ENCODE measurements at regions not wholly inside any gene's neighbourhood (a gene's known extent, or its start where the extent isn't known, plus 50 kb on each side); places are given as distances from the start of the nearest gene placed in this dataset.

DNA sequence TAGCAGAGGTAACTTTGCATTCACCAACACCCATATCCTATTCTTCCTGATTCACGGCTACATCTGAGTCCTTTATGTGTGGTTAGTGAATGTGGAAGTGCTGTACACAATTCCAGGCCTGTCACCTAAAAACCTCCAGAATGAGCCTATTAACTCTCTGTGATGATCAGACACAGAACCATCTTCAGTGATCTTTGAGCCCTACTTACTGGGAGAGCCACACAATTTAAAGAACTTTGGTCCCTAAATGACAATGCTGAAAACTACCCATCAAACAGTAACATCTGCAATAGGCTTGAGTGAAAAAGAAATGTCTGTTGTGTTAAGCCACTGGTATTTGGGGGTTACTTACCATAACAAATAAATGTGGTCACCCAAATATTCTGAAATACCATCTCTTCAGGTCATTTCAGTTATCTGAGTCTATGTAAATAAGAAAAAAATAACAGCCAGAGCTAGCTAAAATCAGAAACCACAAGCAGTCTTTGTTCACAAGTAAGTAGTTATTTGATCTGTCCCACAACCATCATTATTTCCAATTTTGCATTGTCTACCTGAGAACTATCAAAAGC, 145.7 kb downstream of the HGF start:
- TF ChIP-seq NR2F1 (CRISPR knock-in tag; IDR thresholded peaks at IDR 0.05) (no peak), TBL1XR1 (IDR thresholded peaks at IDR 0.05; ENCODE audit: borderline replicate concordance, low read length, partially characterized antibody) (no peak), ZNF609 (CRISPR knock-in tag; IDR thresholded peaks at IDR 0.05; ENCODE audit: borderline replicate concordance) (no peak)

Data from HepG2 (cell line).